Thyroid gland (tissue), 4 donors: ENCODE measurements at regions not wholly inside any gene's neighbourhood (a gene's known extent, or its start where the extent isn't known, plus 50 kb on each side); places are given as distances from the start of the nearest gene placed in this dataset.

Experiments used
- DNase-seq, 2 donors: peaks; one replicate each; pipeline ENCODE4 v3.0.0-alpha.2; 2019
- H3K27ac ChIP-seq, 3 donors: fragments of 200-600 bp; sonication (generic); 1 replicate in 2 of 3; 2 replicates in 1 of 3; pipeline ENCODE4 v1.5.1; 2016 to 2019; ENCODE audit warnings: mild to moderate bottlenecking in 1 of 3, moderate library complexity in 1 of 3
- H3K27me3 ChIP-seq: fragments of 200-600 bp; sonication (generic); one replicate; pipeline ENCODE4 v1.5.1; 2019
- H3K36me3 ChIP-seq, 2 donors: fragments of 200-600 bp; sonication (generic); one replicate each; pipeline ENCODE4 v1.5.1; 2016 to 2019
- H3K4me1 ChIP-seq, 2 donors: fragments of 200-600 bp; sonication (generic); one replicate each; pipeline ENCODE4 v1.5.1; 2017 to 2019
- H3K4me3 ChIP-seq, 3 donors: fragments of 200-600 bp; sonication (generic); replicated peaks in 1 of 3; 1 replicate in 2 of 3; 2 replicates in 1 of 3; pipeline ENCODE4 v1.5.1; 2016; ENCODE audit warnings: mild to moderate bottlenecking in 1 of 3
- H3K9me3 ChIP-seq: fragments of 200-600 bp; sonication (generic); one replicate; pipeline ENCODE4 v1.5.1; 2017
- CTCF ChIP-seq, 6 experiments: fragments of 200-600 bp in 3 of 6; fragments of 450-650 bp in 3 of 6; sonication (generic) in 3 of 6; IDR thresholded peaks; one replicate each; pipeline ENCODE4 v1.5.1; 2016 to 2019; ENCODE audit warnings: antibody characterized with exemption in 6 of 6, mild to moderate bottlenecking in 2 of 6, inconsistent platforms in 1 of 6, moderate library complexity in 1 of 6
- POLR2A ChIP-seq, 2 donors: fragments of 450-650 bp; IDR thresholded peaks; one replicate each; pipeline ENCODE4 v1.6.1; 2017; ENCODE audit warnings: antibody characterized with exemption in 2 of 2, mild to moderate bottlenecking in 2 of 2, moderate library complexity in 1 of 2
- WGBS, 2 donors: methylation state at CpG; one replicate each; pipeline ENCODE4 v1.1.5; 2017; 5-methylcytosine and 5-hydroxymethylcytosine counted together
- intact Hi-C: fragments of 100-400 bp; cut with DNase I; formaldehyde crosslinking; loops from one replicate; pipeline ENCODE4 v1.15.1; 2023

- DNase-seq, result no peak
- no peaks in the 10 kb centered on the region for H3K36me3 ChIP-seq
- H3K27me3 ChIP-seq, result no peaks in the 10 kb centered on the region
- no peak overlapping the region for H3K4me3 ChIP-seq
- no peak overlapping the region for H3K27ac ChIP-seq
- 92% methylated on average over 4 of the region's 4 CpGs for WGBS, 2 donors
- no peaks in the 10 kb centered on the region for H3K9me3 ChIP-seq
- no peak for TF ChIP-seq POLR2A (IDR thresholded peaks at IDR 0.05)
- no peak for TF ChIP-seq CTCF (IDR thresholded peaks at IDR 0.05)
- no peaks in the 10 kb centered on the region for H3K4me1 ChIP-seq
- intact Hi-C loops, result no loop called here
These were observed 186.7 kb upstream of the DAPK1 start for GRCh38 chr9:87310827-87311523.

- Histone ChIP-seq H3K9me3 (no peaks in the 10 kb centered on the region), H3K27me3 (no peaks in the 10 kb centered on the region), H3K27ac (no peak overlapping the region), H3K4me1 (no peaks in the 10 kb centered on the region), H3K4me3 (no peak overlapping the region), H3K36me3 (no peaks in the 10 kb centered on the region)
- intact Hi-C loops, result loop anchor here (5.0 to 10.0 kb wide), 2 partner anchors 832 to 885 kb away; no protein-coding TSS in a partner anchor
- no peak for TF ChIP-seq POLR2A (IDR thresholded peaks at IDR 0.05)
- no peak for TF ChIP-seq CTCF (IDR thresholded peaks at IDR 0.05)
- DNase-seq, result no peak
These were observed 178.0 kb upstream of the DAPK1 start for GRCh38 chr9:87319656-87320055.

GRCh38 chr9:87320146-87320884, 177.4 kb upstream of the DAPK1 start:
- Histone ChIP-seq H3K27ac (no peak overlapping the region), H3K4me3 (no peak overlapping the region), H3K36me3 (no peaks in the 10 kb centered on the region), H3K9me3 (no peaks in the 10 kb centered on the region), H3K4me1 (no peaks in the 10 kb centered on the region), H3K27me3 (no peaks in the 10 kb centered on the region)
- WGBS, 2 donors, result 84 to 85% methylated on average over 2 of the region's 2 CpGs
- intact Hi-C loops, result loop anchor here (5.0 to 10.0 kb wide), 2 partner anchors 833 to 886 kb away; no protein-coding TSS in a partner anchor
- TF ChIP-seq POLR2A (IDR thresholded peaks at IDR 0.05) (no peak), CTCF (IDR thresholded peaks at IDR 0.05) (no peak)
- DNase-seq, result no peak

GRCh38 chr9:87322840-87323635, 174.6 kb upstream of the DAPK1 start:
- Histone ChIP-seq H3K9me3 (no peaks in the 10 kb centered on the region), H3K27ac (no peak overlapping the region), H3K4me1 (no peaks in the 10 kb centered on the region), H3K36me3 (no peaks in the 10 kb centered on the region), H3K4me3 (no peak overlapping the region), H3K27me3 (no peaks in the 10 kb centered on the region)
- WGBS, 2 donors, result 78% methylated on average over 5 of the region's 5 CpGs
- intact Hi-C loops, result loop anchor here (5.0 to 10.0 kb wide), 2 partner anchors 836 to 888 kb away; no protein-coding TSS in a partner anchor
- no peak for DNase-seq
- TF ChIP-seq POLR2A (IDR thresholded peaks at IDR 0.05) (no peak), CTCF (IDR thresholded peaks at IDR 0.05) (no peak)
